ENCODE measurements at regions not wholly inside any gene's neighbourhood (a gene's known extent, or its start where the extent isn't known, plus 50 kb on each side); places are given as distances from the start of the nearest gene placed in this dataset.
"Not testable (repeated sequence)": the region's sequence is repeated elsewhere in the genome, so short reads cannot be mapped to it uniquely, and the experiment has no call there.

DNA sequence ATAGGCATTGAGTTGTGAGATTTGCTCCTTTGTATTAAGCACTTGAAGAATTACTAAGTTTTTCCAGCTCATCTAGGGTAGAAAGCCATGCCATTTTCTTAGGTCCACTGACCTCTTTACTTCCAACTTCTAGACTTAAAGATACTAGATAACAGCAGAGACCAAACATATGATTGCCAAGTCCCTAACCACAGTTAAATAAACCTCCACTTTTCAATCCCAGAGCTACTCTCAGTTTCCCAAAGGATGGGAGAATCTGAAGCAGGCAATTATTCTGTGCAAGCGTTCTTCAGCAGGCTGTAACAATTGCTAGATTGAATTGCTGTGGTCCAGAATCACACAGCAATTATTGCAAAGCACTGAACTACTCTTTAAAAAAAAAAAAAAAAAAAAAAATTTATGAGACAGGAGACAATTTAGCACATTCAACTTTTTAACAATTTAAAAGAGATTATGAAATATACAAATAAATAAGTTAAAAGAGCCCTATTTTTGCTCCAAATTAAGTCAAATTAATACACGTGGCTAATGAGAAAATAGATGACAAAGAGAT, 104.0 kb upstream of the PRSS16 start:
- Histone ChIP-seq H3K4me3 (no peak overlapping the region), H3F3A (ENCODE audit: insufficient read depth) (peaks cover 29% of the 10 kb centered on the region), H3K79me2 (ENCODE audit: insufficient read depth) (peaks cover 52% of the 10 kb centered on the region), H3K9me2 (ENCODE audit: insufficient read depth) (no peaks in the 10 kb centered on the region), H4K20me1 (ENCODE audit: insufficient read depth) (no peaks in the 10 kb centered on the region), H3K9me3 (ENCODE audit: low read depth) (no peaks in the 10 kb centered on the region), H3K4me1 (ENCODE audit: insufficient read depth) (0 out of 2 replicates have a peak, but pooled peaks cover 8% of the 10 kb centered on the region), H3K27me3 (replicated peaks; ENCODE audit: insufficient read depth) (no peaks in the 10 kb centered on the region), H3K36me3 (ENCODE audit: low read depth) (no peaks in the 10 kb centered on the region), H3K27ac (no peak overlapping the region), H3K4me2 (ENCODE audit: unreplicated experiment) (no peak overlapping the region), H2AFZ (no peak overlapping the region), H3K9ac (no peak overlapping the region)
- TF ChIP-seq EZH2phosphoT487 (IDR thresholded peaks at IDR 0.05; ENCODE audit: insufficient read depth, low read depth) (no peak), EZH2 (IDR thresholded peaks at IDR 0.05; ENCODE audit: insufficient read depth, poor library complexity, severe bottlenecking) (no peak)
- WGBS, 2 experiments (ENCODE audit: low coverage in 1 of 2, low lambda C conversion rate in 2 of 2, missing lambda C conversion rate in 2 of 2), result 79 to 80% methylated on average over 2 of the region's 2 CpGs
- in situ Hi-C loops (cut with MboI), result loop anchor here (25.0 kb wide), 3 partner anchors 831 to 1106 kb away; a partner anchor contains a TSS
- no peak for DNase-seq

DNA sequence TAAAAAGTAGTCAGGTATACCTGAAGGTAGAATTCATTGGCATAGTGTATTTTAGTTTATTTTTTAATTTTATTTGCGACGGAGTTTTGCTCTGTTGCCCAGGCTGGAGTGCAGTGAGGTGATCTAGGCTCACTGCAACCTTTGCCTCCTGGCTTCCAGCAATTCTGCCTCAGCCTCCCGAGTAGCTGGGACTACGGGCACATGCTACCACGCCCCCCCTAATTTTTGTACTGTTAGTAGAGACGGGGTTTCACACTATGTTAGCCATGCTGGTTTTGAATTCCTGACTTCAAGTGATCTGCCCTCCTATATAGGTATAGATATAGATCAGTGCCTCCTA, 102.8 kb upstream of the PRSS16 start:
- H3K4me3 ChIP-seq, result peak overlapping the region; percentile 92
- H3K4me2 ChIP-seq (ENCODE audit: unreplicated experiment), result peak overlapping the region; percentile 100
- H4K20me1 ChIP-seq (ENCODE audit: insufficient read depth), result no peaks in the 10 kb centered on the region
- peak overlapping the region; percentile 94 for H3K27ac ChIP-seq
- H3K36me3 ChIP-seq (ENCODE audit: low read depth), result no peaks in the 10 kb centered on the region
- H3K27me3 ChIP-seq (replicated peaks; ENCODE audit: insufficient read depth), result no peaks in the 10 kb centered on the region
- peaks cover 29% of the 10 kb centered on the region for H3F3A ChIP-seq (ENCODE audit: insufficient read depth)
- peak overlapping the region; percentile 86; the same call in 1 of the 2 replicates for H2AFZ ChIP-seq
- TF ChIP-seq EZH2 (IDR thresholded peaks at IDR 0.05; ENCODE audit: insufficient read depth, poor library complexity, severe bottlenecking) (no peak), EZH2phosphoT487 (IDR thresholded peaks at IDR 0.05; ENCODE audit: insufficient read depth, low read depth) (no peak)
- peak overlapping the region; percentile 90 for H3K9ac ChIP-seq
- no peaks in the 10 kb centered on the region for H3K9me2 ChIP-seq (ENCODE audit: insufficient read depth)
- 27 to 46% methylated on average over 6 of the region's 6 CpGs for WGBS, 2 experiments (ENCODE audit: low coverage in 1 of 2, low lambda C conversion rate in 2 of 2, missing lambda C conversion rate in 2 of 2)
- DNase-seq, result no peak
- peaks cover 46% of the 10 kb centered on the region for H3K79me2 ChIP-seq (ENCODE audit: insufficient read depth)
- no peaks in the 10 kb centered on the region for H3K9me3 ChIP-seq (ENCODE audit: low read depth)
- 0 out of 2 replicates have a peak, but pooled peaks cover 8% of the 10 kb centered on the region for H3K4me1 ChIP-seq (ENCODE audit: insufficient read depth)
- in situ Hi-C loops (cut with MboI), result loop anchor here (25.0 kb wide), 3 partner anchors 832 to 1107 kb away; a partner anchor contains a TSS

DNA sequence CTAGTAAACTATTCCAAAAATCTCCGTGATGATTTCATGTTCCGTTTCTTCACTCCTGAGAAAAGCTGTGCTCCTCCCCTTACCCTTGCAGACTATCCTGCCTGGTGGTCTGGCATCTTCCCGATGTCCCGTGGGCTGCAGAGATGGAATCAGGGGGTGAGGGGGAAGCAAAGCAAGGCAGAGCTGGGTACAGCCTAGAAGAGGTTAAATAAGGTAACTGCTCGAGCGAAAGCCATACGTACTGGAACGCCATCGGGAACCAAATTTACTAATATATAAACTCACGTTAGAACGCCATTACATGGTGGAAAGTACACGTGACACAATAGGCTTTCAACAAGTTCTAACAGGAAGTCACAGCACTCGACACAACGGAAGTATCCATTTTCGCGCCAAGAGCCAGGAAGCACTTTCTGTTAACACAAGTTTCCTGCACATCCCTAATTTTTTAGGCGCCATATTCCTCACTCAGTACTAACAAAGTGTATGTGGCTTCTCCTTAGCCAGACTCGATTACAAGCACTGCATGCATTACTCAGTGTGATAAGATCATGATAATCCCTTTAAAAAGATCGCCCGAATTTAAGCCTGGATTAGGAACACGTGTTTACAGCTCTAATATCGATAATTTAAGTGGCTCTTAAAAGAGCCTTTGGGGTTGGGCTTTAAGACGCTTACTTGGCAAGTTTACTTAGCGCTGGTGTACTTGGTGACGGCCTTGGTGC, 101.6 kb upstream of the PRSS16 start:
- in situ Hi-C loops (cut with MboI), result loop anchor here (25.0 kb wide), 3 partner anchors 834 to 1109 kb away; a partner anchor contains a TSS

DNA sequence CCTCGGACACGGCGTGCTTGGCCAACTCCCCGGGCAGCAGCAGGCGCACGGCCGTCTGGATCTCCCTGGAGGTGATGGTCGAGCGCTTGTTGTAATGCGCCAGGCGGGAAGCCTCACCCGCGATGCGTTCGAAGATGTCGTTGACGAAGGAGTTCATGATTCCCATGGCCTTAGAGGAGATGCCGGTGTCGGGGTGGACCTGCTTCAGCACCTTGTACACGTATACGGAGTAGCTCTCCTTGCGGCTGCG, 101.1 kb upstream of the PRSS16 start:
- H3K9ac ChIP-seq, result peak overlapping the region; percentile 90
- H2AFZ ChIP-seq, result peak overlapping the region; percentile 86
- H3K27me3 ChIP-seq (replicated peaks; ENCODE audit: insufficient read depth); H3K9me3 ChIP-seq (ENCODE audit: low read depth); H4K20me1 ChIP-seq (ENCODE audit: insufficient read depth); H3K9me2 ChIP-seq (ENCODE audit: insufficient read depth); H3K36me3 ChIP-seq (ENCODE audit: low read depth); H3K4me1 ChIP-seq (ENCODE audit: insufficient read depth); DNase-seq: not testable (repeated sequence)
- in situ Hi-C loops (cut with MboI), result loop anchor here (25.0 kb wide), 3 partner anchors 834 to 1109 kb away; a partner anchor contains a TSS
- H3F3A ChIP-seq (ENCODE audit: insufficient read depth), result peaks cover 29% of the 10 kb centered on the region
- peak overlapping the region; percentile 100 for H3K4me2 ChIP-seq (ENCODE audit: unreplicated experiment)
- peak overlapping the region; percentile 94 for H3K27ac ChIP-seq
- WGBS, 2 experiments (ENCODE audit: low coverage in 1 of 2, low lambda C conversion rate in 2 of 2, missing lambda C conversion rate in 2 of 2), result 3 to 6% methylated on average over 23 of the region's 23 CpGs
- H3K79me2 ChIP-seq (ENCODE audit: insufficient read depth), result peaks cover 41% of the 10 kb centered on the region
- H3K4me3 ChIP-seq, result peak overlapping the region; percentile 92

More for the DNA sequence above, 101.6 kb upstream of the PRSS16 start:
- Histone ChIP-seq H3K79me2 (ENCODE audit: insufficient read depth) (peaks cover 46% of the 10 kb centered on the region), H3K9me3 (ENCODE audit: low read depth) (no peaks in the 10 kb centered on the region), H3K27me3 (replicated peaks; ENCODE audit: insufficient read depth) (no peaks in the 10 kb centered on the region), H3K36me3 (ENCODE audit: low read depth) (no peaks in the 10 kb centered on the region), H3K4me3 (peak overlapping the region; percentile 92), H4K20me1 (ENCODE audit: insufficient read depth) (no peaks in the 10 kb centered on the region), H3K9me2 (ENCODE audit: insufficient read depth) (no peaks in the 10 kb centered on the region), H3K27ac (peak overlapping the region; percentile 94), H3K9ac (peak overlapping the region; percentile 90), H2AFZ (peak overlapping the region; percentile 86), H3F3A (ENCODE audit: insufficient read depth) (peaks cover 29% of the 10 kb centered on the region), H3K4me2 (ENCODE audit: unreplicated experiment) (peak overlapping the region; percentile 100), H3K4me1 (ENCODE audit: insufficient read depth) (0 out of 2 replicates have a peak, but pooled peaks cover 8% of the 10 kb centered on the region)
- peak; percentile 93 for DNase-seq
- TF ChIP-seq EZH2 (IDR thresholded peaks at IDR 0.05; ENCODE audit: insufficient read depth, poor library complexity, severe bottlenecking) (no peak), EZH2phosphoT487 (IDR thresholded peaks at IDR 0.05; ENCODE audit: insufficient read depth, low read depth) (no peak)
- 1 to 2% methylated on average over 25 of the region's 25 CpGs for whole genome bisulfite sequencing, 2 experiments (ENCODE audit: low coverage in 1 of 2, low lambda C conversion rate in 2 of 2, missing lambda C conversion rate in 2 of 2)

Measured in GM23248 (cell line).